ENCODE measurements at regions not wholly inside any gene's neighbourhood (a gene's known extent, or its start where the extent isn't known, plus 50 kb on each side); places are given as distances from the start of the nearest gene placed in this dataset.

GRCh38 chr20:58069207-58069606, 159.2 kb downstream of the ANKRD60 start:
- H3K4ac ChIP-seq (ENCODE audit: low read depth, low read length): no peak overlapping the region
- in situ Hi-C loops (cut with MboI; ENCODE audit: low sequenced_read_pairs): no loop called here
- no peak overlapping the region for H3K18ac ChIP-seq (ENCODE audit: low read depth, low read length)
- ChIA-PET CTCF (interaction anchor here (1.6 kb wide), 1 partner anchor 17 kb away, joined by 4 read pairs; no protein-coding TSS in a partner anchor), POLR2A (ENCODE audit: unreplicated experiment) (no interaction called here)
- TF ChIP-seq MAZ (IDR thresholded peaks at IDR 0.05; ENCODE audit: borderline replicate concordance, low read depth, low read length) (no peak), ELK1 (IDR thresholded peaks at IDR 0.05; ENCODE audit: borderline replicate concordance, low read depth, low read length) (no peak), FOS (IDR thresholded peaks at IDR 0.05; ENCODE audit: low read depth, low read length) (no peak), MXI1 (IDR thresholded peaks at IDR 0.05; ENCODE audit: borderline replicate concordance, low read depth, low read length) (no peak)
- no peak overlapping the region for H2BK15ac ChIP-seq (ENCODE audit: low read depth, low read length)
- H3K4me1 ChIP-seq (ENCODE audit: control insufficient read depth, insufficient read depth, low read length): no peaks in the 10 kb centered on the region
- no TSS peak for BruUV-seq (replicated peaks)
- no peak overlapping the region for H2BK120ac ChIP-seq (ENCODE audit: low read depth, low read length)
- intact Hi-C loops (cut with micrococcal nuclease): no loop called here
- H3K4me3 ChIP-seq (ENCODE audit: insufficient read depth, low read depth, low read length): no peak overlapping the region
- DNase-seq: no peak
- H3K27me3 ChIP-seq (ENCODE audit: control insufficient read depth, insufficient read depth, low read length): no peaks in the 10 kb centered on the region
- no peaks in the 10 kb centered on the region for H3K79me1 ChIP-seq (ENCODE audit: low read depth in 1 of 2, low read length in 2 of 2)
- H3K9me1 ChIP-seq (ENCODE audit: insufficient read depth, low read length): no peaks in the 10 kb centered on the region
- no peak overlapping the region for H4K91ac ChIP-seq (ENCODE audit: insufficient read depth, low read depth, low read length)
- H3K56ac ChIP-seq (ENCODE audit: extremely low read depth, insufficient read depth, low read length): no peak overlapping the region
- no peak for ATAC-seq (ENCODE audit: low read depth)
- WGBS, 2 experiments (ENCODE audit: extremely low coverage in 2 of 2, insufficient read length in 1 of 2): 50% methylated on average over 5 of the region's 12 CpGs; no CpG with 5 or more reads in 1 of the 2 experiments
- no peak overlapping the region for H3K27ac ChIP-seq (ENCODE audit: insufficient read depth, low read length)
- H2AFZ ChIP-seq (replicated peaks; ENCODE audit: low read length, poor library complexity): no peak overlapping the region
- no peak overlapping the region for H2BK5ac ChIP-seq (ENCODE audit: low read depth, low read length, poor library complexity, severe bottlenecking)
- no peak overlapping the region for H2AK9ac ChIP-seq (replicated peaks; ENCODE audit: low read depth, low read length, poor library complexity)
- H2AK5ac ChIP-seq (ENCODE audit: low read depth, low read length): no peak overlapping the region
- no peaks in the 10 kb centered on the region for H4K20me1 ChIP-seq (ENCODE audit: insufficient read depth, low read length)
- H3K9me3 ChIP-seq (ENCODE audit: control insufficient read depth, insufficient read depth, low read length): no peaks in the 10 kb centered on the region
- no peak overlapping the region for H3K23ac ChIP-seq (ENCODE audit: low read depth, low read length)
- H3K36me3 ChIP-seq (ENCODE audit: control insufficient read depth, insufficient read depth, low read length): no peaks in the 10 kb centered on the region
- dilution Hi-C loops (cut with HindIII; ENCODE audit: low sequenced_read_pairs, unreplicated experiment): no loop called here
- H4K8ac ChIP-seq (ENCODE audit: low read depth in 2 of 2, low read length in 2 of 2): no peak overlapping the region
- no peak overlapping the region for H4K5ac ChIP-seq (ENCODE audit: low read depth, low read length)
- no peak overlapping the region for H2BK20ac ChIP-seq (ENCODE audit: low read depth, low read length)
- H3K4me2 ChIP-seq (ENCODE audit: low read depth, low read length): no peak overlapping the region
- H3K9ac ChIP-seq (ENCODE audit: low read depth, low read length): no peak overlapping the region
- H3K14ac ChIP-seq (replicated peaks; ENCODE audit: low read depth, low read length): no peak overlapping the region

All from IMR-90 (cell line).